ENCODE measurements at regions not wholly inside any gene's neighbourhood (a gene's known extent, or its start where the extent isn't known, plus 50 kb on each side); places are given as distances from the start of the nearest gene placed in this dataset.

DNA sequence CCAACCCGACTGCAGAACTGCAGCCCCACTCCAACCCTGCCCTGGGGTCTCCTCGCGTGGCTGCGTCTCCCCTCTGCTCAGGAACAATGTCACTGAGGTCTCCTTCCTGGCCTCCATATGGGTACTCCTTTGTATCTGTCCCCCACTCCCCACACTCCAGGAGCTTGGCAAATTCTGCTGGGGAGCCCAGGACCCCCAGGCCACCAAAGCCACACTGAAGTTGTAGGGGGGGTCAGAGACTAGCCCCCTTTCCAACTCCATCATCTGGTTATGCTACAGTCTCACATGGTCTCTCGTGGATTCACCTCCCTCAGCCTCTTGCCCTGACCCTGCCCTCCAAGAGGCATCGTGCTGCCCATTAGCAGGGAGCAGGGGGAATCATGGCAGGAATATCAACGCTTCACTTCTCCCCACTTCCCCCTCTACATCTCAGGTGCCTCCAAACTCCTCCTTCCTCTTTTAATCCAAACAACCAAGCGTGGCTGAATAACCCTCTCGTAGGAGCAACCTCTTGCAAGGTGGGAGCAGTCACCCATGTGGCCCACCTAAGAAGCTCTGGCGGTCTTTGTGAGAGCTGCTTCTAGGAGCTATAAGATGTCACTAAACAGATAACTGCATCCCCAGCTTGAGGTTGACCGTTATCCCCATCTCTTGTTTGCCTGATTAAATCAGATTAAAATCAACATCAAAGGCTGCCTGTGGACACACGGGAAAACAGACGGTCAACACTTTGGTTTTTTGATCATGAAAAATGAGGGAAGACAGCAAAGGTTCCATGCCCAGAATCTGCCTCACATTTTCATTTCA is 86.4 kb downstream of the MIS18A start:
- TF ChIP-seq FOXP2 (optimal IDR thresholded peaks at IDR 0.05; ENCODE audit: borderline replicate concordance, extremely low read depth, extremely low read length, insufficient read depth) (no peak), REST (IDR thresholded peaks at IDR 0.05; ENCODE audit: insufficient read depth in 1 of 2, low read depth in 2 of 2, low read length in 2 of 2) (no peak), TAF1 (IDR thresholded peaks at IDR 0.05; ENCODE audit: borderline replicate concordance, insufficient read depth, low read length) (no peak), POLR2AphosphoS5 (IDR thresholded peaks at IDR 0.05; ENCODE audit: low read depth, low read length) (no peak), SIN3A (IDR thresholded peaks at IDR 0.05; ENCODE audit: borderline replicate concordance, insufficient read depth, low read length) (no peak)

- TF ChIP-seq POLR2AphosphoS5 (IDR thresholded peaks at IDR 0.05; ENCODE audit: low read depth, low read length) (no peak), FOXP2 (optimal IDR thresholded peaks at IDR 0.05; ENCODE audit: borderline replicate concordance, extremely low read depth, extremely low read length, insufficient read depth) (no peak), REST (IDR thresholded peaks at IDR 0.05; ENCODE audit: insufficient read depth in 1 of 2, low read depth in 2 of 2, low read length in 2 of 2) (no peak), SIN3A (IDR thresholded peaks at IDR 0.05; ENCODE audit: borderline replicate concordance, insufficient read depth, low read length) (no peak), TAF1 (IDR thresholded peaks at IDR 0.05; ENCODE audit: borderline replicate concordance, insufficient read depth, low read length) (no peak)
Measured at GRCh38 chr21:32190493-32191144, 88.2 kb downstream of the MIS18A start.

GRCh38 chr21:32189688-32190483 is 89.0 kb downstream of the MIS18A start:
- TF ChIP-seq SIN3A (IDR thresholded peaks at IDR 0.05; ENCODE audit: borderline replicate concordance, insufficient read depth, low read length) (no peak), POLR2AphosphoS5 (IDR thresholded peaks at IDR 0.05; ENCODE audit: low read depth, low read length) (no peak), TAF1 (IDR thresholded peaks at IDR 0.05; ENCODE audit: borderline replicate concordance, insufficient read depth, low read length) (no peak), REST (IDR thresholded peaks at IDR 0.05; ENCODE audit: insufficient read depth in 1 of 2, low read depth in 2 of 2, low read length in 2 of 2) (no peak), FOXP2 (optimal IDR thresholded peaks at IDR 0.05; ENCODE audit: borderline replicate concordance, extremely low read depth, extremely low read length, insufficient read depth) (no peak)

- TF ChIP-seq FOXP2 (optimal IDR thresholded peaks at IDR 0.05; ENCODE audit: borderline replicate concordance, extremely low read depth, extremely low read length, insufficient read depth) (no peak), REST (IDR thresholded peaks at IDR 0.05; ENCODE audit: insufficient read depth in 1 of 2, low read depth in 2 of 2, low read length in 2 of 2) (no peak), TAF1 (IDR thresholded peaks at IDR 0.05; ENCODE audit: borderline replicate concordance, insufficient read depth, low read length) (no peak), POLR2AphosphoS5 (IDR thresholded peaks at IDR 0.05; ENCODE audit: low read depth, low read length) (no peak), SIN3A (IDR thresholded peaks at IDR 0.05; ENCODE audit: borderline replicate concordance, insufficient read depth, low read length) (no peak)
Measured at GRCh38 chr21:32186804-32187203, 92.0 kb downstream of the MIS18A start.

Measured in PFSK-1 (cell line).